Gastrocnemius medialis (tissue), 4 donors: ENCODE measurements at regions not wholly inside any gene's neighbourhood (a gene's known extent, or its start where the extent isn't known, plus 50 kb on each side); places are given as distances from the start of the nearest gene placed in this dataset.
A peak's percentile ranks its signal among the peaks of the same experiment; 100 is the strongest.

Experiments used
- ATAC-seq, 2 donors: fragments of 150-250 bp; one replicate each; pipeline ENCODE4 v1.9.1; 2016
- DNase-seq, 2 donors: peaks; one replicate each; pipeline ENCODE4 v3.0.0-alpha.2; 2019
- H3K27ac ChIP-seq, 4 donors: fragments of 200-600 bp; sonication (generic); 1 replicate in 1 of 4; 2 replicates in 3 of 4; pipeline ENCODE4 v1.5.1; 2016 to 2018; ENCODE audit warnings: mild to moderate bottlenecking in 2 of 4, moderate library complexity in 1 of 4
- H3K27me3 ChIP-seq, 3 donors: fragments of 200-600 bp; sonication (generic) in 2 of 3; 1 replicate in 1 of 3; 2 replicates in 2 of 3; pipeline versions ENCODE4 v1.5.1 to v1.6.0; 2016 to 2019; ENCODE audit warnings: mild to moderate bottlenecking in 1 of 3, moderate library complexity in 1 of 3
- H3K36me3 ChIP-seq, 2 donors: fragments of 200-600 bp; sonication (generic) in 1 of 2; one replicate each; pipeline ENCODE4 v1.5.1; 2017 to 2018
- H3K4me1 ChIP-seq, 2 donors: fragments of 200-600 bp; sonication (generic) in 1 of 2; one replicate each; pipeline ENCODE4 v1.5.1; 2016 to 2017; ENCODE audit warnings: mild to moderate bottlenecking in 2 of 2
- H3K4me3 ChIP-seq, 4 donors: fragments of 200-600 bp; sonication (generic) in 3 of 4; 1 replicate in 1 of 4; 2 replicates in 3 of 4; pipeline ENCODE4 v1.5.1; 2016 to 2019; ENCODE audit warnings: mild to moderate bottlenecking in 2 of 4
- H3K9me3 ChIP-seq, 3 donors: fragments of 200-600 bp; sonication (generic) in 2 of 3; 1 replicate in 1 of 3; 2 replicates in 2 of 3; pipeline ENCODE4 v1.5.1; 2016 to 2019
- POLR2A ChIP-seq, 2 donors: fragments of 450-650 bp; IDR thresholded peaks; one replicate each; pipeline ENCODE4 v1.6.1; 2017; ENCODE audit warnings: antibody characterized with exemption in 2 of 2, mild to moderate bottlenecking in 2 of 2, moderate library complexity in 2 of 2
- in situ Hi-C, 4 donors: fragments of 200-750 bp; cut with MboI; loops; one replicate each; pipeline versions ENCODE4 v1.15.0 to v1.8.0; 2017; ENCODE audit warnings: low sequenced_read_pairs in 4 of 4
- intact Hi-C: fragments of 100-400 bp; cut with DNase I; formaldehyde crosslinking; loops from one replicate; pipeline ENCODE4 v1.15.1; 2023; ENCODE audit warnings: low total_unique reads
- TF ChIP-seq, protein P1 (sequence below), 5 experiments: fragments of 450-650 bp in 3 of 5; fragments of 200-600 bp in 2 of 5; sonication (generic) in 2 of 5; IDR thresholded peaks in 4 of 5; conservative IDR thresholded peaks in 1 of 5; 1 replicate in 4 of 5; 2 replicates in 1 of 5; pipeline ENCODE4 v1.5.1; 2016 to 2019; ENCODE audit warnings: antibody characterized with exemption in 5 of 5, mild to moderate bottlenecking in 3 of 5, moderate library complexity in 3 of 5

DNA sequence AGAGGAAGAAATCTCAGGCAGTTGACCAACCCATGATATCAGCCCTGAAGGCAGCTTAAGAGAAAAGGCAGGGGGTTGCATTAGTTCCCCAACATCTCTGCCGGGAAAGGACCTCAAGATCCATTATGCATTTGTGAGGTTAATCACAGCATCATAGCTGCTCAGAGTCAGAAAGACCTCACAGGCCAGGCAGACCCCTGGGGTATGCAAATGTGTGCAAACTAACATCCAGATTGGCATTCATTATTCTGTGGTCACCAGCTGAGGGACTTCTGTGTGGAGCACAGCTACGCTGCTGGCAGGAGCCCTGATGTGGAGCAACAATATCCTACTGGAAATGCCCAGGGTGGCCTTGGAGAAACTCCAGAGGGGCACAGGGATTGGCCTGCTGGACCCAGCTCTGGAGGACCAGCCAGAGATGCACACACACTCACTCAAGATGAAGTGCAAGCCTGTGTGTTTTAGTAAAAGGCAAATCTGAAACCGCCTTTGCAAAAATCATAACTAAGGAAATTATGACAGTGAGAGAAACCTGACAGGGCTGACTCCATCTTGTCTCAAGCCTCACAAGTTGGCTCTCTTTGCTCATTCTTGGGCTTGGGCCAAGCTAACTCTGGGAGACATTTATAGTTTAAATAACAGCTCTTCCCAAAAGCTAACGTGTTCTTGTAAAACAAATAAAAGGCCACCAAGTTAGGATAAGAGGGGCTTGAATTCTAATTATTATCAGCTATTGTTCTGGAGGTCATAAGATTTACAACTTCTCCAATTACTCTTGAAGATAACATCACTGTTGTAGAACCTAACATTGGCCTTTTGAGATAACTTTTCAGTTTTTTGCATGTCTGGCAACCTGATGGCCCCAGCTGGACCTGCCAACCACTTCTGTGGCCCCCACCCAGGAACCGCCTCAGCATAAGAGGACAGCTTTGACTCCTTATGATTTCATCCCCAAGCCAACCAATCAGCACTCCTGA lies 257.1 kb downstream of the UACA start:
- H3K36me3 ChIP-seq: no peaks in the 10 kb centered on the region
- no peak for TF ChIP-seq POLR2A (IDR thresholded peaks at IDR 0.05)
- TF ChIP-seq, protein P1, sequence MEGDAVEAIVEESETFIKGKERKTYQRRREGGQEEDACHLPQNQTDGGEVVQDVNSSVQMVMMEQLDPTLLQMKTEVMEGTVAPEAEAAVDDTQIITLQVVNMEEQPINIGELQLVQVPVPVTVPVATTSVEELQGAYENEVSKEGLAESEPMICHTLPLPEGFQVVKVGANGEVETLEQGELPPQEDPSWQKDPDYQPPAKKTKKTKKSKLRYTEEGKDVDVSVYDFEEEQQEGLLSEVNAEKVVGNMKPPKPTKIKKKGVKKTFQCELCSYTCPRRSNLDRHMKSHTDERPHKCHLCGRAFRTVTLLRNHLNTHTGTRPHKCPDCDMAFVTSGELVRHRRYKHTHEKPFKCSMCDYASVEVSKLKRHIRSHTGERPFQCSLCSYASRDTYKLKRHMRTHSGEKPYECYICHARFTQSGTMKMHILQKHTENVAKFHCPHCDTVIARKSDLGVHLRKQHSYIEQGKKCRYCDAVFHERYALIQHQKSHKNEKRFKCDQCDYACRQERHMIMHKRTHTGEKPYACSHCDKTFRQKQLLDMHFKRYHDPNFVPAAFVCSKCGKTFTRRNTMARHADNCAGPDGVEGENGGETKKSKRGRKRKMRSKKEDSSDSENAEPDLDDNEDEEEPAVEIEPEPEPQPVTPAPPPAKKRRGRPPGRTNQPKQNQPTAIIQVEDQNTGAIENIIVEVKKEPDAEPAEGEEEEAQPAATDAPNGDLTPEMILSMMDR (IDR thresholded peaks at IDR 0.05 in 4 of 5, conservative IDR thresholded peaks at IDR 0.05 in 1 of 5): no peak
- peaks cover 0 to 4% (median 0%) of the 10 kb centered on the region in 3 donors for H3K9me3 ChIP-seq
- in situ Hi-C loops: no loop called here
- intact Hi-C loops: no loop called here
- no peak overlapping the region for H3K27ac ChIP-seq
- DNase-seq: no peak
- H3K4me3 ChIP-seq: no peak overlapping the region
- no peak for ATAC-seq
- H3K27me3 ChIP-seq: no peaks in the 10 kb centered on the region
- peaks cover 7 to 35% of the 10 kb centered on the region in 2 donors for H3K4me1 ChIP-seq

DNA sequence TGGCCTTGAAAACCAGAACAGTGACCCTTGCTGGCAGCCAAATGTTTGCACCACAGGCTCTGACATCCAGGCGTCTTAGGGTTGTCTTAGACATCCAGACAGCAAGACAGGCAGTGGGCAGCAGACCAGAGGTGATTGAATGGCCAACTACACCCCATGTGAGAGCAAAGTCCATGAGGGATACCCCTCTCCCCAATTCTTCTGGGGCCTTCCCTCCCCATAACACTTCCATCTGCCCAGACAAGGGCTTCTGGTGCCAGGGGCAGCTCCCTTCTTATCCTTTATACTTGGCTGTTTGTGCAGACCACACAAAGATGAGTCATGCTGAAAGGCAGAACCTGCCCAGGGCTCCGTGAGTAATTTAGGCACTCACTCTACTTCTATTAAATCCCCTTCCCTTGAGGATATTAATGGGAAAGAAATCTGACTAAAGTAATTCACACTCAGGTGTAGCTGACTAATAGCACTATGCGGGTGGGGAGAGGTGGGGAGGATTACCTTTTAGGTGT lies 257.9 kb downstream of the UACA start:
- Histone ChIP-seq H3K27ac (no peak overlapping the region), H3K4me3 (no peak overlapping the region), H3K4me1 (peaks cover 7 to 35% of the 10 kb centered on the region in 2 donors), H3K27me3 (no peaks in the 10 kb centered on the region), H3K9me3 (peaks cover 0 to under 1% (median 0%) of the 10 kb centered on the region in 3 donors), H3K36me3 (no peaks in the 10 kb centered on the region)
- in situ Hi-C loops: no loop called here
- ATAC-seq: peak; percentile 59 to 67
- no peak for TF ChIP-seq POLR2A (IDR thresholded peaks at IDR 0.05)
- TF ChIP-seq, protein P1 (IDR thresholded peaks at IDR 0.05 in 4 of 5, conservative IDR thresholded peaks at IDR 0.05 in 1 of 5): no peak
- no peak for DNase-seq
- intact Hi-C loops: no loop called here

DNA sequence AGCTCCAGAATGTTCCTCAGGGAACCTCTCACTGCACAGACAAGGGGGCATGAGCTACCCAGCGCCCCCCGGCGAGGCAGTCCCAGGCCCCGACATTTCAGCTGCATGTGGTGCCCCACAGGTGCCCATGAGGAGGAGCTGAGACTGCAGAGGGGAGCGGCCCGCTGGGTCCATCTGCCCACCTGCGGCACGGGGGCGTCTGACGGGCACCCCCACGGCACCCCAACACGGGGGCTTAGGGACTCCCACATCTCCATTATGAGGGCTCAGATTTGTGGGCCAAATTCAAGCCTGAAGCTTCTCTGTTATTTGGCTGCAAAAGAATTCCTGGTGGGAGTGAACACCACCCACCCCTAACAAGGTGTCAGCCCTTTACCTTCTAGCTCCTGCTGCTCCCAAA lies 258.4 kb downstream of the UACA start:
- TF ChIP-seq POLR2A (IDR thresholded peaks at IDR 0.05): no peak
- TF ChIP-seq, protein P1 (IDR thresholded peaks at IDR 0.05 in 4 of 5, conservative IDR thresholded peaks at IDR 0.05 in 1 of 5): no peak
- Histone ChIP-seq H3K27ac (no peak overlapping the region), H3K4me1 (peaks cover 7 to 35% of the 10 kb centered on the region in 2 donors), H3K36me3 (no peaks in the 10 kb centered on the region), H3K9me3 (no peaks in the 10 kb centered on the region), H3K4me3 (no peak overlapping the region), H3K27me3 (no peaks in the 10 kb centered on the region)
- DNase-seq (no peak), ATAC-seq (no peak)
- intact Hi-C loops: no loop called here
- in situ Hi-C loops: no loop called here

DNA sequence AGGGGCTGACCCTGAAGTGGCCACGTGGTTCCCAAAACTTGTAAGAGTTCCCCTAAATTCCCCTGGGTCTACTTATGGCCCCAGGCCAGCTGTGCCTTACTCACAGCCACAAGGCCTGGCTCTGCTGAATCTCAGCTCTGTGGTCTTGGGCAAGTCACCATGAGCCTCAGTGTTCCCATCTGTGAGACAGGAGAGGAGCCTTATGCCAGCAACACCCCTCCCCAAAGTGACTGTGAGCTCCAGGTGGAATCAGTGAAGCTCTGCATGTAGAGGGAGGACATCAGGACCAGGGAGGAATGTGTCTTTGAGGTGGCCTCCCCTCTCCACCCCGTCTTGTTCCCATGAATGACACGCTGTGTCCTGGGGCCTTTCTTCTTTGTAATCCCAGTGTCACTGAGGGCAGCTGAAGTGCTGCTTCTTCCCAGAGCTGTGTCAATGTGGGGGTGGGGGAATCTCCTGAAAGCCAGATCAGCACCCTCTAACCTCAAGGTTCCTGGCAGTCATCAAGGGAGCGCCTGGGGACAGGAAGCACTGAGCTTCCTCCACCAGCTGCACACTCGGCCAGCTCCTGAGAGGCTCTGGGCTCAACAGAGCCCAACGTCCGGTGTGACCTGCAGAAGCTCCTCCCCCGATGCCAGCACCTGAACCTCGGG lies 258.9 kb downstream of the UACA start:
- TF ChIP-seq, protein P1 (IDR thresholded peaks at IDR 0.05 in 4 of 5, conservative IDR thresholded peaks at IDR 0.05 in 1 of 5): no peak
- TF ChIP-seq POLR2A (IDR thresholded peaks at IDR 0.05): no peak
- Histone ChIP-seq H3K36me3 (no peaks in the 10 kb centered on the region), H3K4me1 (peaks cover 7 to 35% of the 10 kb centered on the region in 2 donors), H3K9me3 (no peaks in the 10 kb centered on the region), H3K27ac (no peak overlapping the region), H3K27me3 (no peaks in the 10 kb centered on the region), H3K4me3 (no peak overlapping the region)
- DNase-seq (peak; percentile 39 to 44), ATAC-seq (peak in 1 of 2 donors; percentile 9)
- in situ Hi-C loops: no loop called here
- intact Hi-C loops: no loop called here
